GM12891 (cell line): ENCODE measurements at regions not wholly inside any gene's neighbourhood (a gene's known extent, or its start where the extent isn't known, plus 50 kb on each side); places are given as distances from the start of the nearest gene placed in this dataset.

ENCODE experiments used
- POLR2A ChIP-seq: IDR thresholded peaks from 2 replicates; pipeline ENCODE4 v1.6.1; 2011; ENCODE audit warnings: low read depth, low read length, control low read depth
- POLR2AphosphoS5 ChIP-seq: IDR thresholded peaks from 2 replicates; pipeline ENCODE4 v1.6.1; 2011; ENCODE audit warnings: low read depth, low read length, control low read depth
- TAF1 ChIP-seq: IDR thresholded peaks from 2 replicates; pipeline ENCODE4 v1.6.1; 2011; ENCODE audit warnings: low read depth, low read length, control low read depth

DNA sequence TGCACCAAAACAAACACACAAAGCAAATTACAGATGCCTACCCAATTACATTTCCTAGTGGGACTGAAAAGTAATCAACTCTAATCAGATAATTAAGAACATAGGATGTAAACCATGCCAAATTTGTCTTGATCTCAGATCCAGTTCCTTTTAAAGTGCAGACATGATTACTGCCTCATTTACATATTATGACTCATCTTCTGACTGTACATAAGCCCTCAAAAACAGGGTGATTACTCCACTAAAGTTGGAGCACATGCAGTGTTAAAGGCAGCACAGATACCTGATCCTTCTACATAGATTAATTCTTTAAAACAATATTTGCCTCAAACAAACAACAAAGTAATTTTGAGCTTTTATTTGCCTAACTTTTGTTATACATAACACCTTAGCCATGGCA is 337.2 kb downstream of the RPS29 start:
- TF ChIP-seq POLR2A (no peak), TAF1 (no peak), POLR2AphosphoS5 (no peak)
